NCI-H510A treated with DMSO at 0.1 percent for 48 hours (cell line): ENCODE measurements at regions not wholly inside any gene's neighbourhood (a gene's known extent, or its start where the extent isn't known, plus 50 kb on each side); places are given as distances from the start of the nearest gene placed in this dataset.

Experiments
- DNase-seq: peaks from one replicate; lab custom pipeline; 2025; lab: John Stamatoyannopoulos, UW

DNA sequence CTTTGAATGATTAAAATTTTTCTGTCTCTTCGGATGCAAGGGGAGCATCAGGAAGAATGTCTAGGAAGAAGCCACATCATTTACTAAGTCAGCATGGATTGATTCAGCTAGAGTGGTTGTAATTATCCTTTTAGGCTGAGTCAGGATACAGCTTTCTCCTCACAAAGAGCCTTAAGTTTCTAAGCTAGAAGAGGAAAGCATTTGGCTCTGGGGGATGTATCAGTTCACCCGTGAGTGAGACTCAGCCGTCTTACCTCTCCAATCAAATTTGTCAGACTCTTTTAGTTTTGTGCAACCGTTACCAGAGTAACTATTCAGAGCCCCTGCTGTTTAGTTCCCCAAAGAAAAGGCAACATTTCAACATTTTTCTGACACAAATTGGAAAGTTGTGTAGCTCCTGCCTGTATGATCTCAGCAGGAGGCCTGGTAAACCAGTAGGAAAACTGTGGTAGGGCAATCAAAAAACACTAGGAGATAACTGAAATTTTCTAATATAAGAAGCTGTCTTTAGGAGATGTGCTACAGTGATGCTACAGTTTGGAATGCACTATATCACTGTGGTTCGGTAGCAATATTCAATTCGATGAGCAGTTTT lies 432.4 kb upstream of the LUZP2 start:
- DNase-seq, result no peak

DNA sequence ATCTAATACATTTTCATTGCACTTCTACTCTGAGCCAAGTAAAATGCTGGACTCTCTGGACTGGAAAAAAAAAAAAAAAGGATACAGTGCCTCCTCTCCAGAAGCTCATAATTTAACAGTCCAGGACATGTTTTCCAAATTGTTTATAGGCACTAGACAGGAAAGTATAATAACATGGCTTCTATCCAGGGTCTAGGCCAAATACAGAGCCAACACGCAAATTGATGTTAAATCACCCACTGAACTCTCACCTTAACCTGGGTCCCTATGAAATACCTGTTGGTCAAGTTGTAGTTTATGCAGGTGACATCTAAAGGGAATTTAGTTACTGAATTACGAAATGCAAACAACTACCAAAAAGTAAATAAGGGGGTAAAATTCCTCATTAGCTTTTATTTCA lies 428.7 kb upstream of the LUZP2 start:
- no peak for DNase-seq

DNA sequence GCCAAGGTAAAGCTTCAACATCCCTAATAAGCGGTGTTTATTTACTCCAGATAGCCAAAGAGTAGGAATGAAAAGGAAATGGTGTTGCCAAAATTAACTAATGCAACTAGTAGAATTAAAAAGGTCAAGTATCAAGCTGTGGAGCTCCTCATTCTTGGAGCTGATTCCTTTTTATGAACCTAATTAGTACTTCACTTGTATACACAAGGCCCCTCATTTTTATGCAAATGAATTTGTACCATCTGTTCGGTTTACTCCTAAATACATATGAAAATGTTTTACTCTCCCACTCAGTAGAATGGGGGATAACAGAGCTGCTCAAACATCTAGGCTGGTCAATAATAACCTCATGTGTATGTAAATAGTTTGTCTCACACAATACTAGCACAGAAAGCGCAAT lies 426.4 kb upstream of the LUZP2 start:
- no peak for DNase-seq

DNA sequence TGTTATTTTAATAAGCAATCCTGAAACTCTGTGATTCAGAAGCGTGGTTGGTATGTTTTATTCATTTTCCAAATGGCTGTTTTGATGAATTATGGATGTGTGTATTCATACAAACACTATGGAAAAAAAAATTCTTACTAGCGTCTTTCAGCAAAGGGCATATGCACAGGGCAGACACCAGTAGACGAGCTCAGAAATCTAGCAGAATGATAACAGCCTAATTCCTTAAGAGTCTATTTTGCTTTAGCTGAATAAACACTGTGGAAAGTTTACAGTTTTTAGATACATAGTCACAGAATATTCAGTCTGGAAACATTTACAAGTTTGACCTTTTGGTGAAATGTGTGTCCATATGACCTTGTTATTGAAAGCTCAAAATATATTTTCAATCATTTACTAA lies 418.8 kb upstream of the LUZP2 start:
- no peak for DNase-seq

DNA sequence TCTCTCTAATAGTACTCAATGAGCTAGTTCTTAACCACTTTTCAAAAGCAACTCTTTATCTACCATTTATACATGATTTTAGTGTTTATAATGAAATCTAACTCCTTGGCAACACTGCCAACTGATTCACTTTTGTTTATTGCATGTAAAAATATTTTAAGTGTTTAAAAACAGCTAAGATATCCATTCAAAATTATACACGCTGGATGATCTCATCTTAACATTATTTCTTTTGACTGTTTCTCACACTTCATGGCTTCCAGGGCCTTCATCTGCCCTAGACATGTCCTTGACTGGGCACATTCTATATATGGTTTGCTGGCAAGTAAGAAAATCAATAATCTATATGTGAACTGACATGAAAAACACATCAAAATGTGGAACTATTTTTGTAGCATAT lies 414.6 kb upstream of the LUZP2 start:
- DNase-seq, result no peak

DNA sequence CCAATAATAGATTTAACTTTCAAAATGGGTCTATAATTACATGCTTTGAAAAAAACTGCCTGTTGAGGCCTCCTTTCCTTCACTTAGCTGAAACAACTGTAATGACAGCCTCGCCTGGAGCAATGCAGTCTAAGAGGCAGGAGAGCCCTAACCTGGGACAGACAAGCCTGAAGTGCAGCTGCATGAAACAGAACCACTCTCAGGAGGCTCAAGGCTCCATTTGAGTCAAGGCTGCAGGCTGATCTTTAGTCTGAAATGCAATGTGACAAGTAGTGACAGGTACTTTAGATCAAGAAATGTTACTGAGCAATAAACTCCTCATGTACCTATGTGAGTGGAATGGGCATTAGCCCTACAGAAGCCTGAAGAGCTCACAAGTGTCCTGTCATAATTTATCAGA lies 414.0 kb upstream of the LUZP2 start:
- DNase-seq, result no peak

DNA sequence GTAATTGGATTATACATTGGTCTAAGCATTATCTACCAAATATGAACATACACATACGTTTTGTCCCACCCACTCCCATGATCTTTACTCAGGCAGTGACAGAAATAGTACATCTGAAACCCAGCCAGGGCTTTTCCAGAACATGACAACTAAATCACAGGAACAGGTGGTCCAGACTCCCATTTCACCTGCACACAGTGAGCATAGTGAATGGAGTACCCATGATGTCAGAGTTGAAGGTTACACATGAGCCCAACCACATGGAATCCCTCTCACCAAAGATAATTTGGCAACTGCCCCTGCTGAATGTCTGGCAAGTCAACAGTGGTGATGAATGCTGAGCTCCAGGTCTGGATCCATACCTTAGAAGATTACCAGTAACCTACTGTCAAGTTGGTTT lies 411.9 kb upstream of the LUZP2 start:
- DNase-seq, result no peak

DNA sequence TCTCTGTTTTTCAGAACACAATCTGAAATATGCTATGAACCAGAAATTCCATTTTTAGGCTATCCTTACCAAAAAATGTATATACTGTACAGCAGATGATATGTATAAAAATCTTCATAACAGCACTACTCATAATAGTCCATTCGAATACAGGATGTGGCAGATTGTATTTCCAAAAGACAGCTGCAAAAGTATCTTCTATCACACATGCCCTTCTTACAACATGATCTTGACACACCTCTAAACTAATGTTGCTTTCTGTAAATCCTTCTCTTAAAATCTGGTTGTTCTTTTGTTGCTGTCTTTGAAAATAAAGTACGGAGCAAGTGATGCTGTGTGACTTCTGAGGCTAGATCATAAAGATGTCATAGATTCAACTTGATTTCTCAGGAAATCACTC lies 409.9 kb upstream of the LUZP2 start:
- DNase-seq, result no peak

DNA sequence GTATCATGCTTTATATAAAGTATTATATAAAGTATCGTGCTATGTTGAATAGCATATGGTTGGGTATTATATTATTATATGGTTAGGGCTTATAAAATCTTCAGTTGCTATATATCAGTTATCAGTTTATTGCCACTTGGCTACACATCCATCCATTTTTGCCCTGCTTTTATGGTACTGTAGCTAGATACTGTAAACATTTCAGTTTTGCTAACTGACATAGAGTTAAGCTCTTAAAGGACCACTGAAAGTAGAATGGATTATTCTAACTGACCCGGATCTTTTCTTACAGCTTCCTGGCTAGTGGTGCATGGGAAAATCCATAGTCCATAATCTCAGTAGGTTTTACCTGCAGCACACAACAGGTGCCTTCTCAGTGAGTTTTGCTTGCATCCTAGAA lies 405.3 kb upstream of the LUZP2 start:
- no peak for DNase-seq

DNA sequence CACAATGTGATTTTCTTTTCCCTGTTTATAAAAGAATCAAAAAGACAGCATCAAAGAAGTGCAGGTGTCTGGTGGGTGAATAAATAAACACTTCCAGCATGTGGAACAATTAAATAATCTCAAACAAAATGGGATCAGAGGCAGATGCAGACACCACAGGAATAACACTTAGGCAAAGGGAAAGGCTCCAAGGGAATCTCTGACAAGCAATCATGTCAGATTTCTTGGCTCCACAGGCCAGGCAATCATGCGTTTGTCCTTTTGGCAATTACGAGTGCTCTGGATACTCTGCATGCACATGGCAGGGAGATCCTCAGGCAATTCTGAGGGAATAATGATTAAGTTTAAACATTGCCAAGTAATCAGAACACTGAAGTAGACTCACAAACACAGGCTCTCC lies 403.5 kb upstream of the LUZP2 start:
- DNase-seq, result no peak

DNA sequence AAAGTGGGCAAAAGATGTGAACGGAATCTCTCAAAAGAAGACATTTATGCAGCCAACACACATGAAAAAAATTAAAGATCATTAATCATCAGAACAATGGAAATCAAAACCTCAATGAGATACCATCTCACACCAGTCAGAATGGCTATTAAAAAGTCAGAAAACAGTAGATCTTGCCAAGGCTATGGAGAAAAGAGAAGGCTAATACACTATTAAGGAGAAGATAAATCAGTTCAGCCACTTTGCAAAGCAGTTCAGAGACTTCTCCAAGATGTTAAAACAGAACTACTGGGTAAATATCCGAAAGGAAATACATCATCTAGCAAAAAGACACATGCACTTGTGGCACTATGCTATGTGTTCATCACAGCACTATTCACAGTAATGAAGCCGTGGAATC lies 388.2 kb upstream of the LUZP2 start:
- no peak for DNase-seq

DNA sequence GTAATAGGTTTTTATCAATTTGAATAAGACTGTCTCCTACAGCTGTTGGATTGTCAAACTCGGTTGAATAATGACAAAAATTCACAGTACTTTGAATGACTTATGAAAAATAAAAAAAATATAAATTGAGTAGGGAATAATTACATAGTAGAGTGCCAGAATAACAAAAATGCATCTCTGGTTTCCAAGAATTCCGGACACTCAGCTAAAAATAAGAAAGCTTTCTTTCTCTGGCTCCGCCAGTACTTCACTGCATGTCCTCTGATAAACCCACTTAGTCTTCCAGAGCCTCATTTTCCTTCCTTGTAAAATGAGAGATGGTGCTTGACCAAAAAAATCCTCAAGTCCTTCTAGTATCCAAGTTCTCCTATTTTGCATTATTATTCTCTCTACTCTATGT lies 374.6 kb upstream of the LUZP2 start:
- no peak for DNase-seq

DNA sequence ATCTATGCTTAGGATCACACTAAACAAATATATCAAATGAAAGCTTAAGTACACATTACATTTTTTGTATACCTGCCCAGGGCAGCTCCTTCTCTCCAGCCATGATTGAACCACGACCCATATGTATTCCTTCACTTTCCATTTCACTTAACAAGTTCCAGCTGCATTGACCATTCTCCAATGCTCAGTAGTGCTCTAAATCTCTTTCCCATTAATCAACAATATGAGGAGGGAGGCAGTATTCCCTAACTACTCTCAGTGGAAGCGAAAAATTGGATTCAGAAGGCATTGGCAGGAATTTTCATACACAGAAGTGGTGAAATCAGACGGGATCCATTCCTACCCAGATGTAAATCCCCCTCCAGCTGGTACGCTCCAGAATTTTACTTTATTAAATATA lies 372.0 kb upstream of the LUZP2 start:
- DNase-seq, result no peak

DNA sequence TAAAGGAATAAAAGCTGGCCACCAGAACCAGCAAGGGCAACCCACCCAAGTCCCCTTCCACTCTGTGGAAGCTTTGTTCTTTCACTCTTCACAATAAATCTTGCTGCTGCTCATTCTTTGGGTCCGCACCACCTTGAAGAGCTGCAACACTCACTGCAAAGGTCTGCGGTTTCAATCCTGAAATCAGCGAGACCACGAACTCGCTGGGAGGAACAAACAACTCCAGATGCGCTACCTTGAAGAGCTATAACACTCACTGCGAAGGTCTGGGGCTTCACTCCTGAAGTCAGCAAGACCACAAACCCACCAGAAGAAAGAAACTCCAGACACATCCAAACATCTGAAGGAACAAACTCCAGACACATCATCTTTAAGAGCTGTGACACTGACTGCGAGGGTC lies 365.2 kb upstream of the LUZP2 start:
- no peak for DNase-seq

DNA sequence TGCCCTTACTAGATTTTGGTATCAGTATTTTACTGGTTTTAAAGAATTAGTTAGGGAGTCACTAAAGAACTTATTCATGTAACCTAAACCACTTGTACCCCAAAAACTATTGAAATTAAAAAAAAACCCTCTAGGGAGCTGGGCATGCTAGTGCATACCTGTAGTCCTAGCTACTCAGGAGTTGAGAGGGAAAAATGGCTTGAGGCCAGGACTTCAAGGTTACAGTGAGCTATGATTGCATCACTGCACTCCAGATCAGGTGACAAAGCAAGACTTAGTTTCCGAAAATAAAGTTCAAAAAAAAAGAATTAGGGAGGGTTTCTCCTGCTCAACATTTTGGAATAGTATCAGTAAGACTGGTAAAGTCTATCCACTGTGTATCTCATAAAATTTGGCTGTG lies 364.4 kb upstream of the LUZP2 start:
- DNase-seq, result no peak

DNA sequence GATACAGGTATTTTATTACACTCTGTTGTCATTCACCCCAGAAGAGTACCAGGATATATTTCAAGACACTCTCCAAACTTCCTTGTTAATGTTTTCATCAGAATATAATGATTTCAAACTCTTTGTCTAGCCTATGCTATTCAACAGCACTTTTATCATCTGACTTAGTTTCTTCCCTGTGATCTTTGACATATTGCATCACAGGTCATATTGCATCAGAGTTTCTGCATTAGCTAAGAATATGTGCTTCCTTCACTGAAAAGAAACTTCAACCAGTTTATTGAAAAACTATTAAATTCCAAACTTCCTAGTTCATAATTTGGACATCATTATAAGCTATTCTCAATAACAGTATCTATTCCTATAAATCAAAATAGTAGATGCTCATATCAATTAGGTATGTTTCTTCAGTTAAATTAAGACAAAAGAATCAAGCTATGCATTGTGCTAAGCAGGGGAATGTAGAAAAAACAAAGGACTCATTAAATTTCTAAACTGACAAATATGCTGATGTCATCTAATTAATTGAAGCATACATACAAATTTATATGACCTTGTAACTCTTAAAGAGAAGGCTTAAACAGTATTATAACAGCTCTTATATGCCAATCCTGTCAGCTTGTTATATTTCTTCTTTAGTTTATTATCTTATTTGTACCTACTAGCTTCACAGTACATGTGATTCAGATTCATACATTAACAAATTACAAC lies 361.8 kb upstream of the LUZP2 start:
- DNase-seq, result no peak

DNA sequence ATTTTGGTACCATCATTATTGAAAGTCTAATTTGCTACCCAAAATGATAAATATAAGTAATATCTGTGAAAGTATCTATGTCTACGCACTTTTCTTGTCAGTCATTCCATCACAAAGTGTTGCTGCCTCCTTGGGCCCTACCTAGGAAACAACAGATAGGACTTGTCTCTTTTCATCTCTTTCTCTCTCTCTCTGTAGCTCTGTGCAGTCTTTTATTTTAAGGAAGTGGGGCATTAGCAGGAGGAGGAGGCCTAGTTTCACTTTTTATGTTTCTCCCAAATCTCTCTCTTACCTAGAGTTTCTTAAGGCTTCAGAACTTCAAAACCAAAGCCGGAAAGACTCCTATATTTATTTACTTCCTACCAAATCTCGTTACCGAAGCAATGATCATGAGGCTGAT lies 354.8 kb upstream of the LUZP2 start:
- DNase-seq, result no peak

DNA sequence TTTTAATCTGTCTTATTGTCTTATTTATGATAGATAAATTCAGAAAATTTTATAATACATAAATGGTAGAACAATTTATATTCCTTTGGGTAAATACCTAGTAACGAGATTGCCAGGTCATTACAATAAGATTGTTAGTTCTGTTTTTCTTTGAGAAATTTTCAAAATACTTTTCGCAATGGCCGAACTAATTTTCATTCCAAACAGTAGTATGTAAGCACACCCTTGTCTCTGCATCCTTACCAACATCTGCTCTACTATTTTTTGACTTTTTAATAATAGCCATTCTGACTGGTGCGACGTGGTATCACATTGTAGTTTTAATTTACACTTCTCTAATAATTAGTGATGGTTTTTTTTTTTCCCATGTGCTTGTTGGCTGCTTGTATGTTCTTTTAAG lies 351.4 kb upstream of the LUZP2 start:
- DNase-seq, result no peak

DNA sequence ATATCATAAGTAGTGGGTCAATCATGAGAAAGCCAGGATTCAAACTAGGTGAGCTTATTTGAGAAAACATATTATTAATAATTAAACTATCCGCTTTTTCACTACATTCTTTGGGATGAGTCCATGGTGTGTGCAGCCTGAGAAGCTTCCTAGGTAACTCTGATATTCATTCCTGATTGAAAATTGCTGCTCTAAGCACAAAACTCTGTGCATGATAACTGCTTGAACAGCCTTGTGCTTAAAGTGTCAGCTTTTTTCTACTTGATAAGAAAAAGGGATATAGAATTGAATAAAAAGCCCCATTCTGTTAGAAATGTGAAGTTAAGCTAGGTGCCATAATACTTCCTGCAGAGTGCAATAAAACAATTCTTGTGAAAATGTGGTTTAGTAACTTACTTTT lies 343.5 kb upstream of the LUZP2 start:
- DNase-seq, result no peak

DNA sequence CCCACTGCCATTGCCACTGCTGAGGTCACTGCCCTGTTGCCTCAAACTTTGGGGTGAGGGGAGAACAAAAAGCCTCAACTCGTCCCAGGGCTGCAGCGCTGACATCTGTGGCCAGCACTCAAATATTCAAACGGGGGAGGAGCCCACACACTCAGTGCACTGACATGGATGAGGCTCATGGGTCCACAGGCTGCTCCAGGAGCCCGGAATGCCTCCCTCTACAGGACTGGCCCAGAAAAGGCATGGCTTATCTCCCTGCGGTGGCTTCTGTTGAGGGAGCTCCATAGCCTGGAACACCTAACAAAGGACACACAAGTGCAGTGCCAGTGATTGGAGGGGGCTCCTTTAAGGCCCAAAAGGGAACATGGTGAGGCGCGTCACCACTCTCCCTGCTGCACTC lies 341.1 kb upstream of the LUZP2 start:
- DNase-seq, result no peak

DNA sequence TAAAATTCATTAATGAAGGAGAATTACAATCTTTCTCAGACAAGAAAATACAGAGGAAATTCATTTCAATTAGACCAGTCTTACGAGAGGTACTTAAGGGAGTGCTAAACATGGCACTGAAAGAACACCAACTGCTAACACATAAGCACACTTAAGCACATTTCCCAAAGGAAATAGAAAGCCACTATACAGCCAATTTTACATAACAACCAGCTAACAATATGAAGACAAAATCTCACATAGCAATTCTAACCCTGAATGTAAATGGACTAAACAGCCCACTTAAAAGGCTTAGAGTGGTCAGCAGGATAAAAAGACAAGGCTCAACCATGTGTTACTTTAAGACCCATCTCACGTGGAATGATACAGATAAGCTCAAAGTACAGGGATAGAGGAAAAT lies 339.5 kb upstream of the LUZP2 start:
- DNase-seq, result no peak

DNA sequence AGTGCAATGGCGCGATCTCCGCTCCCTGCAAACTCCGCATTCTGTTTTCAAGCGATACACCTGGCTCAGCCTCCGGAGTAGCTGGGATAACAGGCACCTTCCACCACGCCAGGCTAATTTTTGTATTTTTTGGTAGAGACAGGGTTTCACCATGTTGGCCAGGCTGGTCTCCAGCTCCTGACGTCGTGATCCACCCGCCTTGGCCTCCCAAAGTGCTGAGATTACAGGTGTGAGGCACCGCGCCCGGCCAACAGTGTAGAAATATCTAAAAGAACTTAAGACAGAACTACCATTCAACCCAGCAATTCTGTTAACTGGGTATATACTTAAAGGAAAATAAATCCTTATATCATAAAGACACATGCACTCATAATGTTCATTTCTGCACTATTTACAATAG lies 335.3 kb upstream of the LUZP2 start:
- no peak for DNase-seq

DNA sequence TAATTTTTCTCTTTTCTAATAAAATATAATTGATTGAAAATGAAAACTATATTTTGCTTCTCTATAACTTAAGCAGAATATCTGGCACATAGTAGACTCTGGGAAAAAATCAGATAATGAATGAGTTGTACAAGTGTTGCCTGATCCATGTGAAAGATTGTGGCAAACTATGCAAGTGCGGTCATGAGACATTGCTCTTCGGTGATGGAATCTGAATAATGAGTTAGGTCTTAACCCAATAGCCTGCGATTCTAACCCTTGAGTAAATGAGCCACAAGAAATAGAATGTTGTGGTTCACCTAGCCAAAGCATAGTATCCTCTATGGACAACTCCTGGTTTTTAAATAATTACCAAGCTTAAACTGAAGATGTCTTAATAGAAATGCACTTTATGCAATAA lies 333.7 kb upstream of the LUZP2 start:
- DNase-seq, result no peak

DNA sequence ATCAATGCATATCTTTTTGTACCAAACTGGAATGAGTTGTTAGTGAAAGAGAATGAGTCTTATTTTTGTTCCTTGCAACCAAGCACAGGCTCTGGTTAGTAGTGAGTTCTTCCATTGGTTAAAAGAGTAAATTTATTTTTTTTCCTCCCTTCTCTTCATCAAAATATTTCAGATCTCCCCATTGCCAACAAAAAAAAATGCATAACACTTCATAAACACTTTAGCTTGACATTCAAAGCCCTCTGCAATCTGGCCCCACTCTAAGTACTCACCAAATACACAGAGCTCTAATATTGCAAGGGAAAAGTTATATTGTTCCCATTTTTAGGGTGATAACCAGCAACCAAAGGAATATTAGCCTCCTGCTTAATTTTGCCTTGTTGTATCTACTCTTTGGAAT lies 333.0 kb upstream of the LUZP2 start:
- no peak for DNase-seq
